ENCODE measurements at regions not wholly inside any gene's neighbourhood (a gene's known extent, or its start where the extent isn't known, plus 50 kb on each side); places are given as distances from the start of the nearest gene placed in this dataset.

DNA sequence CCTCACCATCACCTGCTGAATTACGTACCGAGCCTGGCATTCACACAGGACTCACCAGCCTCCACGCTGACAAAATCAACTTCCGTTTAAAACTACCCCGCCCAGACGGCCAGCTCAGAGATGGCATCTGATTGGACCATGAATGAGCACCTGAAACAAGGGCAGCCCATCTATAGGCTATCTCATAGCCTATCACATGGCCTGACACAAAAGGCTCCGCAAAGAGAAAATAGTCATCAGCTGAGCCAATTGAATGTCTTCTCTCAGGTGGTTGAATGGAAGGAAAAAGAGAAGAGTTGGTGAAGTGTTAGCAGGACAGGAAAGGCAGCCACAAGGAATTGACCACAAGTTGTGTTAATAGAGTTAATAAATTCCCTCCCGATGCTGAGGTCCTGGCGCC is 50.6 kb upstream of the ZC3H12A start:
- Histone ChIP-seq H3K27ac (no peak overlapping the region), H3K9me3 (no peaks in the 10 kb centered on the region), H3K36me3 (no peaks in the 10 kb centered on the region), H3K4me3 (no peak overlapping the region), H3K27me3 (peaks cover 12% of the 10 kb centered on the region), H3K4me1 (no peaks in the 10 kb centered on the region)
- DNase-seq (ENCODE audit: low spot score in 2 of 2), result no peak
- WGBS, result 83% methylated on average over 9 of the region's 9 CpGs
- TF ChIP-seq POLR2A (IDR thresholded peaks at IDR 0.05) (no peak), EP300 (IDR thresholded peaks at IDR 0.05) (no peak), POLR2AphosphoS5 (IDR thresholded peaks at IDR 0.05) (no peak)
- TF ChIP-seq, protein P1, sequence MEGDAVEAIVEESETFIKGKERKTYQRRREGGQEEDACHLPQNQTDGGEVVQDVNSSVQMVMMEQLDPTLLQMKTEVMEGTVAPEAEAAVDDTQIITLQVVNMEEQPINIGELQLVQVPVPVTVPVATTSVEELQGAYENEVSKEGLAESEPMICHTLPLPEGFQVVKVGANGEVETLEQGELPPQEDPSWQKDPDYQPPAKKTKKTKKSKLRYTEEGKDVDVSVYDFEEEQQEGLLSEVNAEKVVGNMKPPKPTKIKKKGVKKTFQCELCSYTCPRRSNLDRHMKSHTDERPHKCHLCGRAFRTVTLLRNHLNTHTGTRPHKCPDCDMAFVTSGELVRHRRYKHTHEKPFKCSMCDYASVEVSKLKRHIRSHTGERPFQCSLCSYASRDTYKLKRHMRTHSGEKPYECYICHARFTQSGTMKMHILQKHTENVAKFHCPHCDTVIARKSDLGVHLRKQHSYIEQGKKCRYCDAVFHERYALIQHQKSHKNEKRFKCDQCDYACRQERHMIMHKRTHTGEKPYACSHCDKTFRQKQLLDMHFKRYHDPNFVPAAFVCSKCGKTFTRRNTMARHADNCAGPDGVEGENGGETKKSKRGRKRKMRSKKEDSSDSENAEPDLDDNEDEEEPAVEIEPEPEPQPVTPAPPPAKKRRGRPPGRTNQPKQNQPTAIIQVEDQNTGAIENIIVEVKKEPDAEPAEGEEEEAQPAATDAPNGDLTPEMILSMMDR (IDR thresholded peaks at IDR 0.05), result no peak

DNA sequence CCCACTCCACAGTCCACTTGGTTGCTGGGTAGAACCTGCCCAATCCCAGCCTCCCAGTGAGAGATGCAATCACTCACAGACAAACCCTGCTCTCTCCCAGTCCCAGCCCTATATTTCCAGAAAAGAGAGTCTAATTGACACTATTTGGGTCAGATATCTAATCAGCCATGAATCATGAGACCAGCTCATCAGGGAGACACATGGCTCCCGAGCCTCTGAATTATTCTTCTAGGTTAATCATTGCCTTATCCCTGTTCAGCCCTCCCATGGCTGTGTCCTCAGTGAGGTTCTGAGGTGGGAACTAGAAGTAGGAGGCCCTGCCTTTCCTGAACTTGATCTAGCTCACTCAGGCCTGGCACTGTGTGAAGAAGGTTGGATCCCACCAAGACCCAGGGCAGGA is 49.9 kb upstream of the ZC3H12A start:
- no peak for DNase-seq (ENCODE audit: low spot score in 2 of 2)
- Histone ChIP-seq H3K36me3 (no peaks in the 10 kb centered on the region), H3K4me1 (no peaks in the 10 kb centered on the region), H3K9me3 (no peaks in the 10 kb centered on the region), H3K4me3 (no peak overlapping the region), H3K27ac (no peak overlapping the region), H3K27me3 (peaks cover 12% of the 10 kb centered on the region)
- TF ChIP-seq POLR2AphosphoS5 (IDR thresholded peaks at IDR 0.05) (no peak), EP300 (IDR thresholded peaks at IDR 0.05) (no peak), POLR2A (IDR thresholded peaks at IDR 0.05) (no peak)
- TF ChIP-seq, protein P1 (IDR thresholded peaks at IDR 0.05), result no peak
- 33% methylated on average over 1 of the region's 1 CpG for WGBS
